ENCODE measurements at regions not wholly inside any gene's neighbourhood (a gene's known extent, or its start where the extent isn't known, plus 50 kb on each side); places are given as distances from the start of the nearest gene placed in this dataset.

GRCh38 chrX:134137341-134137740 lies 99.6 kb upstream of the CCDC160 start:
- TF ChIP-seq CTCF (conservative IDR thresholded peaks at IDR 0.05) = no peak
- TF ChIP-seq EZH2 (IDR thresholded peaks at IDR 0.05; ENCODE audit: low read depth) = no peak

All from PC-9 (cell line).